ENCODE measurements at regions not wholly inside any gene's neighbourhood (a gene's known extent, or its start where the extent isn't known, plus 50 kb on each side); places are given as distances from the start of the nearest gene placed in this dataset.

- H3K27ac ChIP-seq (ENCODE audit: low read depth, low read length), result no peak overlapping the region
- WGBS, 3 donors, result 86 to 100% (median 92%) methylated on average over 1 of the region's 1 CpG
These were observed 99.4 kb upstream of the AKIP1 start for GRCh38 chr11:8811571-8811970.

- 43 to 66% (median 44%) methylated on average over 3 of the region's 3 CpGs for WGBS, 3 donors
- no peak overlapping the region for H3K27ac ChIP-seq (ENCODE audit: low read depth, low read length)
These were observed 98.6 kb upstream of the AKIP1 start for GRCh38 chr11:8812438-8812837.

DNA sequence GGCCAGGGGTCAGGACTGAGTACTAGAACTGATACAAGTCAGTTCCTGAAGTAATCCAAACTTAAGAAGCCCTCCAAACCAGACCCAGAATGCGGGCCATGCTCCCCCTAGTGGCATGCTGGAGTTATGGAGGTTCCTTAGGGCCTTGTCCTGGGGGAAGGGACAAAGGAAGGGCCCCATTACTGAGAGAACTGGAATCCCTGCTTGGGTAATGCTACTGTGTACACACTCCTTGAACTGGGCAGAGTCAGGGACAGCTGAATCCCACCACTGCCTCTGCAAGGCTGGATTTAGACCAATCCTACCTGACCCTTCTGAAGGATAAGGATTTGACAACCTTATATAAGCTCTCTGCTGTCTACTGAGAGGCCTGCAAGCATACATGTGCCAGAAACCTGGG lies 97.3 kb upstream of the AKIP1 start:
- H3K27ac ChIP-seq (ENCODE audit: low read depth, low read length), result no peak overlapping the region
- WGBS, 3 donors, result 0 to 18% (median 17%) methylated on average over 1 of the region's 1 CpG

- WGBS, 3 donors, result 56 to 63% (median 62%) methylated on average over 4 of the region's 4 CpGs
- H3K27ac ChIP-seq (ENCODE audit: low read depth, low read length), result no peak overlapping the region
These were observed 96.6 kb upstream of the AKIP1 start for GRCh38 chr11:8814209-8814922.

- WGBS, 3 donors, result 46 to 74% (median 64%) methylated on average over 2 of the region's 2 CpGs
- H3K27ac ChIP-seq (ENCODE audit: low read depth, low read length), result no peak overlapping the region
These were observed 96.1 kb upstream of the AKIP1 start for GRCh38 chr11:8814923-8815240.

DNA sequence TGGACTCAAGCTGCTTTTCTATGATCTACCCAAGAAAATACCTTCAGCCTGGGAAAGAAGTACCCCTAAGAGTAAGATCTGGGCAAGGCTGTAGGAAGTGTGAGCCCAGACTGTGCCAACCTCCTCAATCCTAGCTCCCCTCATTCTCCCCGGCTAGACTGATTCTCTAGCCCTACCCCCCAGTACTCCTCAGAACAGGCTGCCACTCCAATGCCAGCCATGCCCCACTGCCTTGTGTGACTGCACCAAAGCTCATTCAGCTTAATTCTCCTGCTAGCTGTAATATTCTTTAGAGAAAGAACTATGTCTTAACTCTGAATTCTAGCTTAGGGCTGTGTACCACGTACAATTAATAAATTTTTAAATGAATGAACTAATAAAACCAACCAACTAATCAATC lies 92.6 kb upstream of the AKIP1 start:
- no peak overlapping the region for H3K27ac ChIP-seq (ENCODE audit: low read depth, low read length)
- WGBS, 3 donors, result 96 to 99% (median 96%) methylated on average over 2 of the region's 2 CpGs

DNA sequence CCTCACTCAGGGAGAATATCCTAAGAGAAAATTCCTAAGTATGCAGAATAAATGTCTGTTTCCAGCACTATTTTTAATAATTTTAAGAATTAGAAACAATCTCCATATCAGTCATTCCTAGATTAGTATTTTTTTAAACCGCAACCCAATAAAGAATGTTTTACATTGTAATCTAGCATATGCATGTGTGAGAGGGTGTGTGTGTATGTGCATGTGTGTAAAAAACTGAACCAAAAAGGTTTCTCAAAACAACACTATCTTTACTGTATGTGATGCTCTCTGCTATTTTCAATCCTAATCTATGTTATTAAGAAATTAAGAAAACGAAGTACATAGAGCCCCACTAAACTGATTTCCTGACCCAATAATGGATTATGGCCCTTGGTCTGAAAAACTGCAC lies 90.6 kb upstream of the AKIP1 start:
- H3K27ac ChIP-seq (ENCODE audit: low read depth, low read length), result no peak overlapping the region
- 48 to 76% (median 50%) methylated on average over 2 of the region's 2 CpGs for WGBS, 3 donors

- H3K27ac ChIP-seq (ENCODE audit: low read depth, low read length), result no peak overlapping the region
- 78 to 80% (median 78%) methylated on average over 6 of the region's 6 CpGs for WGBS, 3 donors
These were observed 88.5 kb upstream of the AKIP1 start for GRCh38 chr11:8822469-8822868.

- 58 to 88% (median 88%) methylated on average over 2 of the region's 2 CpGs for WGBS, 3 donors
- no peak overlapping the region for H3K27ac ChIP-seq (ENCODE audit: low read depth, low read length)
These were observed 87.7 kb upstream of the AKIP1 start for GRCh38 chr11:8823174-8823742.

- WGBS, 3 donors, result 71 to 78% (median 71%) methylated on average over 6 of the region's 6 CpGs
- H3K27ac ChIP-seq (ENCODE audit: low read depth, low read length), result no peak overlapping the region
These were observed 84.7 kb upstream of the AKIP1 start for GRCh38 chr11:8826139-8826786.

- WGBS, 3 donors, result 52 to 62% (median 54%) methylated on average over 6 of the region's 6 CpGs
- no peak overlapping the region for H3K27ac ChIP-seq (ENCODE audit: low read depth, low read length)
These were observed 84.0 kb upstream of the AKIP1 start for GRCh38 chr11:8826901-8827560.

DNA sequence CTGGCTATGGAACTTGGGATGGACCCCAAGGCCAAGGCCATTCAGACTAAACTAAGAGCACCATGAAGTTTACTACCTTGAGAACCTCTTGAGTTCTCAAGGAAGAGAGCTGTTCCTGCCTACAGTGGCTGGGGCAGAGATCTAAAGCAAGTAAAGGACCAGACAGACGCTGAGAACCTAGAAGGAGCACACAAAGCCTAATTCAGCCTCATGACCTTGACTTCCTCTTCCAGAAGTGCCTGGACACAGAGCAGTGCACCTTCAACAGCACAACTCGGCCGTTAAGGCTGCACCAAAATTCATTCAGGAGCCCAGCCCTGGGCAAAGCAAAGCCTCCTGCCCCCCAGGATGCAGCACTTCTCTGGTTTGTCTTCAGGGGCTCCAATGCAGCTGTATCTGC lies 82.9 kb upstream of the AKIP1 start:
- H3K27ac ChIP-seq (ENCODE audit: low read depth, low read length), result no peak overlapping the region
- WGBS, 3 donors, result 64 to 79% (median 79%) methylated on average over 3 of the region's 3 CpGs

- 70 to 89% (median 71%) methylated on average over 11 of the region's 11 CpGs for WGBS, 3 donors
These were observed 82.2 kb upstream of the AKIP1 start for GRCh38 chr11:8828580-8829361.

GRCh38 chr11:8829556-8829955 lies 81.4 kb upstream of the AKIP1 start:
- WGBS, 3 donors, result 84 to 87% (median 85%) methylated on average over 8 of the region's 8 CpGs

More at GRCh38 chr11:8828580-8829361, 82.2 kb upstream of the AKIP1 start:
- no peak overlapping the region for H3K27ac ChIP-seq (ENCODE audit: low read depth, low read length)

GRCh38 chr11:8830641-8831040 lies 80.3 kb upstream of the AKIP1 start:
- WGBS, 3 donors, result 89 to 95% (median 93%) methylated on average over 3 of the region's 3 CpGs
- no peak overlapping the region for H3K27ac ChIP-seq (ENCODE audit: low read depth, low read length)

More at GRCh38 chr11:8829556-8829955, 81.4 kb upstream of the AKIP1 start:
- no peak overlapping the region for H3K27ac ChIP-seq (ENCODE audit: low read depth, low read length)

- 78 to 80% (median 79%) methylated on average over 9 of the region's 9 CpGs for WGBS, 3 donors
- no peak overlapping the region for H3K27ac ChIP-seq (ENCODE audit: low read depth, low read length)
These were observed 79.1 kb upstream of the AKIP1 start for GRCh38 chr11:8831861-8832260.

DNA sequence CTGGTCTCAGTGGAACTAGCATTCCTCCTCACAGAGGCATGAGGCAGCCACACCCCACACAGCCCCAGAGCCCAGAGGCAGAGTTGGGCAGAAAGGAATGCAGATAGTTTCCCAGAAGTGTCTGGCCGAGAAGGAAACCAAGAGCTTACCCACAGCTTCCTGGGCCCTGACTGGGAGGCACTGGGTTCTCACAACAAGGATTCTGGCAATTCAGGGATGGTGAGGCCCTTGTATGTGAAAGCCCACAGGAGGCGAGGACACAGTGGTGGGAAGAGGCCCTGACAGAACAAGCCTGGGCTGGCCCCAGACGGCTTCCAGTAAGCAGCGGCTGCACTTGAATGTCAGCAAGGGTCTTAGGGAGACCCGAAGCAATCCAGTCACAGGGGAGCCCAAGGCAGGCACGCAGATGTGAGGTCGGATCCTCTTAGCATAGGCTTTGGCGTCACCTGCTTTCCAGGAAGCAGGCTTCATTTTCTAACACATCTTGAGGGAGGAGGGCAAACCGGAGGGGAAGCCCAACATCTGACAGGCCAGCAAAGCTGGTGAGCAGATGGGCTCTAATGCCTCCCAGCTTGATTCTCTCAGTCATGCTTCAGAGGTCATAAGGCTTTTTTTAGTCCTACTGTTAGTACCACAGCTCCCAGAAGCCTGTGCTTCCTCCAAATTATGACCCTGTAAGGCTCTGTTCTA lies 78.3 kb upstream of the AKIP1 start:
- H3K27ac ChIP-seq (ENCODE audit: low read depth, low read length), result no peak overlapping the region
- WGBS, 3 donors, result 52 to 59% (median 57%) methylated on average over 9 of the region's 9 CpGs
